HG03064 (cell line): ENCODE measurements at regions not wholly inside any gene's neighbourhood (a gene's known extent, or its start where the extent isn't known, plus 50 kb on each side); places are given as distances from the start of the nearest gene placed in this dataset.
"Not testable (repeated sequence)": the region's sequence is repeated elsewhere in the genome, so short reads cannot be mapped to it uniquely, and the experiment has no call there.

ENCODE experiments used
- ATAC-seq: cut with Tn5 transposase; IDR thresholded peaks from one replicate; pipeline ENCODE4 v1.9.1; 2021; ENCODE audit warnings: low read depth; ENCODE audit not compliant: unreplicated experiment

DNA sequence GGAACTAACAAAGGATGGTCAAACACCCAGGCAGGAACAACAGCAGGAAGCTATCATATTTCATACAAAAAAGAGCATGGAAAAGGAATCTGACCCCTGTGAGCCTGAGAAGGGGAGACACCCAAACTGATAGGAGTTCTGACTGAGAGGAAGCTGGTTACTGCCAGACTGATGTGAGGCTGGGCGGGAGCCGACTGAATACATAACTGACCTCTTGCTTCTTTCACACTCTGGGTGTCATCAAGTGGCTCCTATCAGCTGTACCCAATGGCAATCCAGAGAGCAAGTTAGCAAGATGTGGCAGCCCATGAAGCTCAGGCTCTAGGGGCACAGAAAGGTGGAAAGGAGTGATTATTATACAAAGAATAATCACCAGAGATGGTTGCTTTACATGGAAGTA lies 795.1 kb upstream of the HS3ST5 start:
- no peak for ATAC-seq

DNA sequence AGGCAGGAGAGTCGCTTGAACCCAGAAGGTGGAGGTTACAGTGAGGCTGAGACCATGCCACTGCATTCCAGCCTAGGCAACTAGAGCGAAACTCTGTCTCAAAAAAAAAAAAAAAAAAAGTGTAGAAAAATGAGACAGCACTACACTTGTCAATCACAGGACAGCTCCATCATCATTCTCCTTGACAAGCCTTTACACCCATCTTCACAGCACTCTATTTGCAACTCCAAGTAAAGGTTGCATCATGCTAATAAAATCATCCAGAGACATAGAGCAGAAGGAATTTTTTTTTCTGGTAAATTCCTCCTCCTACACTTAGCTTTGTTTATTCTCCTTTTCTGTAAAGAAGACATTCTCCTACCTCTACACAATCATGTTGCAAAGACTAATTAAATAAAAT lies 791.0 kb upstream of the HS3ST5 start:
- no peak for ATAC-seq

DNA sequence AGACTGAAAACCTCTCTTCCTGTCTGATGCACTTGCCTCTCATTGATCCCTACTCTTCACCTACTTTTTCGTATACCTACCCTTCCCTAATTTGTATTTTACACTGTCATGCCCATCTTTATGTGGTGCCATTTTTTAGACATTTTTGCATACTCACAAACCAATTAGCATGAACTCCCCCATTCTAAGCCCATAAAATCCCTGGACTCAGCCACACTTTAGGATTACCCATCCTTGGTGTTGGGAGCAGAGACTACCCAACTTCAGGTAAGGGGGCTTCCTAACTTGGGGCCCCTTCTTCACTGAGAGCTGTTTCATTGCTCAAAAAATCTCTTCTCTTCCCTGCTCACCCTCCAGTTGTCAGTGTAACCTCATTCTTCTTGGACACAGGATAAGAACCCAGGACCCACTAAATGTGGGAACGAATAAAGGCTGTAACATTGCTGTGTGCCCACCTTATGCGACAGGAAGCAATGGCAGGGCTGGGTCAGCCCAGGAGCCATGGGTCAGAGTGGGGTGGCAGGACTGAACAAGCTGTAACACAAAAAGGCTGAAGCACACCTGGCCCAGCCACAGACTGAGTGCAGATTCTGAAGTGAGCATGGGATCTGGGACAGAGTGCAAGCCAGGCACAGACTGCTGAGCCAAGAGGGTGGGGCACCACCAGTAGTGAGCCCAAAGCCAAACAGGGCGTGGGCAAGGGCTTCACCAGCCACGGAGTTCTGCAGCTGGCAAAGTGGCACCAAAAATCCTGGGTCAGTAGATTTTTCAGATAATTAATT lies 789.1 kb upstream of the HS3ST5 start:
- no peak for ATAC-seq

DNA sequence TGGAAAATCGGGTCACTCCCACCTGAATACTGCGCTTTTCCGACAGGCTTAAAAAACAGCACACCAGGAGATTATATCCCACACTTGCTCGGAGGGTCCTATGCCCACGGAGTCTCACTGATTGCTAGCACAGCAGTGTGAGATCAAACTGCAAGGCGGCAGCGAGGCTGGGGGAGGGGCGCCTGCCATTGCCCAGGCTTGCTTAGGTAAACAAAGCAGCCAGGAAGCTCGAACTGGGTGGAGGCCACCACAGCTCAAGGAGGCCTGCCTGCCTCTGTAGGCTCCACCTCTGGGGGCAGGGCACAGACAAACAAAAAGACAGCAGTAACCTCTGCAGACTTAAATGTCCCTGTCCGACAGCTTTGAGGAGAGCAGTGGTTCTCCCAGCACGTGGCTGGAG lies 778.7 kb upstream of the HS3ST5 start:
- ATAC-seq, result not testable (repeated sequence)

DNA sequence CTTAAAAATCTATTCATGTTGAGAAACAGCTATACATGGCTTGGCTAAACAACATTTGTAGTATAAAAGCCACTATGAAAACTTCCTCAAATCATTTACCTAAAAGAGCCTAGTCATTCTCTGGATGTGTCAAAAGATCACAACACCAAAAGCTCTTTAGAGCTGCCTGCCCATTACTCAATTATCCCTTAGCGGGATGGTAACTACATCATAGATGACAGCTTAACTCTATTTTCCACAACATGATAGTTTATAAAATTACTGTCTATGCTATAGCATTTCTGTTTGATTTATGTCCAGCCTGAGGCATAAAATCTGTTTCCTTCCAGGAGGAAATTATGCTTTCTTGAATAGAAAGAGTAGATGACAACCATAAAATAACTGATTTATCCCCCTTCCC lies 777.6 kb upstream of the HS3ST5 start:
- ATAC-seq, result no peak

DNA sequence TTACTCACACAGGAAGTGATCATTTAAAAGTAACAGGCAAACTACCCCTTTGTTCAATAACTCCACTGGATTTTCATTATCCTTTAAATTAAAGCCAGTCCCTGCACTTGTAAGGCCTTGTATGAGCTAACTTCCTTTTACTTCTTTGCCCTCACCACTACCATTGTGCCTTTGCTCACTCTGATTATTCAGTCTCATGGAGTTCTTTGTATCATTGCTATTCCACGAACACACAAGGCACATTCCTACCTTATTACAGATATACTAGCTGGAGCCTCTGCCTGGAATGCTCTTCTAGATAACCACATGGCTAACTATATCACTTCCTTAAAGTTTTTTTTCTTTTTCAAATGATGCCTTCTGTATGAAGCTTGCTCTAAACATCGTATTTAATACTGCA lies 748.6 kb upstream of the HS3ST5 start:
- ATAC-seq, result no peak

DNA sequence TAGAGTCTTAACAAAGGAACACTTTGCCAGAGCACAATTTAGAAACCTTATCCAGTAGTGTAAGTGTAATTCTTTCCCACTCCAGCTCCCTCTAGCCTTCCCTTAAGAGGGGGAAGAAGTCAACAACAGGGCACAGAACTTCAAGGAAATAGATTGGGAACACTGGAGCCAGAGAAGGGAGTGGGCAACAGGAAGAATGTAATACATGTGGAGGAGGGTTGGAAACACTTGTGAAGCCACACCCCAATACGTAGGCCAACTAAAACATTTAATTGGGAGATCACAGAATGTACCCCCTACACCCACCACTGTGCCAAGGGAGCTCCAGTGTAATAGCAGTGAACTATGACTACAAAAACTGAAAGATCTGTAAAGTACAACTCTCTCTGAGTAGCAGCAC lies 735.7 kb upstream of the HS3ST5 start:
- ATAC-seq, result no peak

DNA sequence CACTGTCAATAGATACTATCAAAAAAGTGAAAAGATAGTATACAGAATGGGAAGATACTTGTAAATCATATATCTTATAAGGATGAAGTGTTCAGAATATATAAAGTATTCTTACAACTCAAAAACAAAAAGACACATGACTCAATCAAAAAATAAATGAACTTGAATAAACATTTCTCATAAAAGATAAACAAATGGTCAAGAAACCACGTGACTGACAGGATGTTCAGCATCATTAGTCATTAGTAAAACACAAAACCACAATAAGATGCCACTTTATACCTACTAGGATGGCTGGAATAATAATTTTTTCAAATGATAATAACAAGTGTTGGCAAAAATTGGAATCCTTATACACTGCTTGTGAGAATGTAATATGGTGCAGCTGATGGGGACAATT lies 729.1 kb upstream of the HS3ST5 start:
- ATAC-seq, result no peak

DNA sequence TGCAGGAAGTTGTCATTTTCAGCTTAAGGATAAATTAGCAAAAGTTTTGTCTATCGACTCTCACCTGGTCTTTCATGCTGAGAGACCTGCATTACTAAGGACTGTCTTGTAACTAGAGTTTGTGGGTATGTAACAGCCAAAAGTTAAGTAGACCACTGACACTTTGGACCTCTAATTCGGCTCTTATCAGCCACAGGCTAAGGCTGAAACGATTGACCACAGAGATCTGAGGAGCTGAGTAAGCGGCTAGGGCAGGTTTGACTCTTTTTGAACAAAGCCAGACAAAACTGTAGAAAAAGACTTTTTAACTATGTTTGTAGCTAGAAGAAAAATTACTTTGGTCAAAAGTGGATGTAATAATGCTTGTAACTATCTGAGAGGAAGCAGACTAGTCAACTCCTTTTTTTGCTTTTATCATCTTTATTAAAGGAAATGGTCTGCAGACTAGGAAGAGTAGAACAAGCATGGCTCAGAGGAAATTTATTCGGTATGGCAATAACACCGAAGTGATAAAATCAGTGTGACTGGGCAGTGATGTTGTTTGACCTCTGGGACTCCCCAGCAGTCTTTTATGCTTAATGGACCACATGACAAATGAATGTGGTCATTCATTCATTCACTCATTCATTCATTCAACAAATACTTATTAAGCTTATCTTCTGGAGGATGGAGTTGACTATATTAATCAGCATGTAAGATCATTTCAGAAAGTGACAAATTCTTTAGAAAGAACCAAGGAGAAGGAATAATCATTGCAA lies 725.0 kb upstream of the HS3ST5 start:
- ATAC-seq, result no peak

DNA sequence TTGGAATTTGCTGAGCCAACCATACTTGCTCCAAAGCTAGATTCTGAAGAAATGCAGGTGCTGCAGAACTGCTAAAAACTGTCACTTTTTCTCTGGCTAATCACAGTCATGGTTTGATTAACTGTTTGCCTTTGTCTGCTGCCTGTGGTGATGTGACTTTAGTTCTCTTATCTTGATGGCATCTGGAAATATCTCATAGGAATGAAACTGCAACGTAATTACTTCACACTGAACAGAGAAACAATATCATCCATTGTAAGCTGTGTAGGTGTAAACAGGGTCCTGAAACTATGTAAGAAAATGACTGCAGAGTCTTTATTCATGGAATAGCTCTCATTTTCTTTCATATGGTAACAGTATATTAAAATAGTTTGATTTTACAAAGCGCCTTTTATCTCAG lies 721.9 kb upstream of the HS3ST5 start:
- no peak for ATAC-seq

DNA sequence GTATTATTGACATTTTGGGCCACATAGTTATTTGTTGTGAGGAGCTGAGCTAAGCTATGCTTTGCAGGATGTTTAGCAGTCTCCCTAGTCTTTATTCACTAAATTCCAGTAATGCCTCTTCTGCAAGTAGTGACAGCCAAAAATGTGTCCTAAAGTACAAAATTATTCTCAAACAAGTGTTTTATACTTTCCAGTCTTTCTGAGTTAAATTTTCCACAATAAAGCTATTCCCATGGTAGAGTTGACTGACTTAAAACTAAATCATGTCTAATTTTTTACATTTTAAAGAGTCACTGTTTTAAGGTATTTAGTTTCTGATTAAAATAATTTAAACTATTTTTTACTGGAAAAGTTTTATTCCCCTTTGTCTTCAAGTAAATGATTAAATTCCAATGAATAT lies 717.8 kb upstream of the HS3ST5 start:
- no peak for ATAC-seq

DNA sequence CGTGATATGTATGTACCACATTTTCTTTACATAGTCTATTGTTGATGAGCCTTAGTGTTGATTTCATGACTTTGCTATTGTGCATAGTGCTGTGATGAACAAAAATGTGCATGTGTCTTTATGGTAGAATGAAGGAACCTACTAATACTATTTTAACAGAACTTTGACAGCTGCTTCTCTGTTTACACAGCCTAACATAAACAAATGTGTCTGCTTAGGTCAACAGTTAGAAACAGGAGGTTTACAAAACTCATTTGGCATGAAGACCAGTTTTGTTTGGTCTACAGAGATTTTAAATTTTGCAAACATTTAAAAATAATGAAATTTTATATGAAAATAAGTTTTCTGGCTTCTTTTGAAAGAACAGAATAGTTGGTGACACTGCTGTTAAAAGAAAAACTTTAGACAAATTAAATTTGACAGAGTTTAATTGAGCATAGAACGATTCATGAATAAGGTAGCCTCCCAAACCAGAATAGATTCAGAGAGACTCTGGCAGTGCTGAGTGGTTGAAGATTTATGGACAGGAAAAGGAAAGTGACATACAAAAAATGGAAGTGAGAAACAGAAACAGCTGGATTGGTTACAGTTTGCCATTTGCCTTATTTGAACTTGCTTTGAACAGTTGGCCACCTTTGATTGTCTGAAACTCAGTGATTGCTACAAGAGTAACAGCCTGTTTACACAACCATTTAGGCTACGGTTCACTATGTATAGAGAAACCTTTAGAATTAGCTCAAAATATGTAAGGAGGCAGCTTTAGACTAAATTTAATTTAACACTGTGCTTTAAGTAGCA lies 715.8 kb upstream of the HS3ST5 start:
- no peak for ATAC-seq

DNA sequence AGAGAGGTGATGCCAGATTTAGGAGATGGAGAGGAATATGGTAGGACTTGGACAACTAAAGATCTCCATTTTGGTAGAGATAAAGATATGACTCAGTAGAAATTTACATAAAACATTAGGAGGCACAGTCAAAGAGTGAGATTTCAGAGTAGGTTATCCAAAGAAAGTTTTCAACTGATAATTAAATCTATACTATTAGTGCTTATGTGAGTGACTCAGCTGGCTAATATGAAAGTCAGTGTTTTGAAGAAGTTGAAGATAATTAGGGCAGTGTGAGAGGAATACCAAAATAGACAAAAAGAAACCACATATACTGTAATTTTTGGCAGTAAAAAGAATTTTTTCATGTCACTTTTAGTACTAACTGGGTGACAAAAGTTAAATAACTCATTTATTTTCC lies 712.8 kb upstream of the HS3ST5 start:
- ATAC-seq, result no peak

DNA sequence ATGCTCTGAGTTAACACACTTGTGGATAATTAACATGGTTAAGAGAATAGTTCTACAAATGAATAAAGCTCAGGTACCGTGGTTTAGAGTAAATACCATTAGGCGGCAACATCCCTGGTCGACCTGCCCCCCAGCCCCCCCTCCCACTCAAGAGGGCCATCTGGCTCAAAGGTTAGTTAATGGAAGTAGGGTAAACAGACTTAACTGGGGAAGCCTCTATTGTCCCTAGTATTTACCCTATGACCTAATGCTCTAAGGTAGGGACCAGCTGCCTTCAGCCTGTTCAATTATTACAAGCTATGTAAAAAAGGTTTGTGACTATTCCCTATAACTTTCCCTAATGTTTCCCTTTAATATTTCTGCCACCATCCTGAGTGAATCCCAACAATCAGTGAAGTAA lies 711.4 kb upstream of the HS3ST5 start:
- not testable (repeated sequence) for ATAC-seq

DNA sequence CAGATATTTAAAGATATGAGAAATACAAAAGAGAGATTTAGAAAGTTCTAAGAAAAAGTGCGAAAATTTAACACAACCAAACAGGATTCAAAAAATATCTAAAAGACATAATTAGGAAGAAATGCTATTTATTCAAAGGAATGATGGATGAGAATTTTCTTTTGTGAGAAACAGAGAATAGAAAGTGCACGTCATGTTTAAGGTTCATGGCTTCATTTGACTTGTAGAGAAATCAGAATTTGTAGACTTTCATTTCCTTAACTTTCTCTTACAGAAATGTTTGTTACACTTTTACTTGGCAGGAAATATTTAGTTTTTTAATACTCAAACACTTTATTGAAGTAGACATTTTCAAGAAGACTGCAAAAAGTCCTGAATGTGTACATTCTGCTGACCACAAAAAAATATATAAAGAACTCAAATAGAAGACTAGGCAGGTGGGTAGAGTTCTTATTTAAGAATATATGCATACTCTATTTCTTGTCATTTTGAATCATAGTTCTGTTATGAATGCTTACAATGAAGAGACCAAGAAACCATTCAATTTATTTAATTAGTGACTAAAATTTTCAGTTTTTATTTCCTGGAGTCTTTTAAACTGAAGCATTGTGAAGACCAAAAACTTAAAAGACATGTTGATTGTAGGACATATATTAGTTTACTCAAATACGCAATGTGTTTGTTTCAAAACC lies 710.5 kb upstream of the HS3ST5 start:
- ATAC-seq, result no peak

DNA sequence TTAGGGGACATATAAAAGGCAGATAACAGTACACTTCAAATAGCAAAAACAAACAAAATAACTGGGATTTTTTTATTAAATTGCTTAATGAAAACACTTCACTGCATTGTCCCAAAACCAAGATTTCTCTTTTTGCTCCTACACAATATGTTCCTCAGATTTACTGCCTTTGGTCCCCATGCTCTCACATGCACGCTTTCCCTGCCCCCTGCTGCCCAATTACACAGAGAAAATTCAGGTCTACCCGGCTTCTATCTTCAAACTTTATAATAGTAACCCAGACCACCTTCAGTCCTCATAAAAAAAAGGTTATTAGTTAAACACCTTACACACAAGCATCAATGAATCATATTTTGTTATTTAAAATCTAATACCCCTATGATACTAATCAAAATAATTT lies 673.8 kb upstream of the HS3ST5 start:
- no peak for ATAC-seq

DNA sequence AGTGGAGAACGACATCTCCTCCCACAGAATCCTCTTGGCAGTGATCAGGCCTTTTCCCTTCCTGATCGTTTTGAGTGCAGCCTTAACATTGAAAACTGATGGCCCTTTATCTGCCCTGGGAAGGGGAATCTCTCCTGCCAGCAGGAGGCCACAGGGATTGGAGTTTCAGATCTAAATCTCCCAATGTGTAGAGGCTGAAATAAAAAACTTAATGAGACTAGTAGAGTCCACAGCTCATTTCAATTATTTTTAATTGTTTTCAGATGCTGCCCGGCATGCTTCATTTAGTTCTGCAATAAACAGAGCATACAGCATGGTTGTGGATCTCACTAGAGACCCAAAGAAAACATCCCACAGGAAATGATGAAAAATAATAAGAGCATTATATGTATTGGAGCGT lies 662.2 kb upstream of the HS3ST5 start:
- ATAC-seq, result no peak

DNA sequence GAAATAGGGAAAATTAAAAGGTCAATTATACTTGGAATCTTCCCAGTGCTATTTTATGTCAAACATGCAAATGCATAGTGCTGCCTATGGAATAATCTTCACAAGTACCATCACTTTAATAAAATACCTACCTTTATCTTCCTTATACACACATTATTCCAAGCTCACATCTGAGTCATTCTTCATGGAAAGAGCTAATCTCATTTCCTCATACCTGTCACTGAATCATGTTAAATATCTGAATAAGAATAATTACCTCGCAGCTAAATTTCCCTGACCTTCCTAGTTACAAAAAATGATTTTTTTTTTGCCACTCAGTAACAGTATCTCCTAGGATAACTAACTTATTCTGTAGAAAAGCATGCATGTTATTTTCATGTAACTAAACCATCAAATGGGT lies 661.4 kb upstream of the HS3ST5 start:
- no peak for ATAC-seq

DNA sequence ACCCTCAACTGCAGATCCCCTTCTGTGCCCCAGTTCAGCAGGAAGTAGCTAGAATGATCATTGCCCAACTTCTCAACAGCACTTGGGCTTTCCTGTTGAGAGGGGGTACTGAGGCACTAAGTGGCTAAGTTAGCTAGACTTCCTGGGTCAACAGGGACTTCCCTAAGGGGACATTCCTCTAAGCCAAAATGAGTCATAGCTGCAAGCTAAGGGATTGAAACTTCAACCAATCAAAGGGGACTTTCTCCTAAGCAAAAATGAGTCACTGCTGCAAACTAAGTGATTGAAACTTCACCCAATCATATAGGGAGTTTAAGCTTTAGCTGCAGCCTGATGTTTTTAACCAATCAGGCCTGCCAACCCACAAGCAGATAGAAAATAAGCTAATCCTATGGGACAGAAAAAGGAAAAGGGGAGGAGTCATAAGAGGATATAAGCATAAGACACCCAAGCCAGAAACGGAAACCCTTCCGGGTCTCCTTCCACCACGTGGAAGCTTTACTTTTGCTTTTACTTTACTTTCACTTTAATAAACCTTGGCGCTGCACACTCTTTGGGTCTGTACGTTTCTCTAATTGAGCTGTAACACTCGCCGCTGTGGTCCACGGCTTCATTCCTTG lies 659.0 kb upstream of the HS3ST5 start:
- no peak for ATAC-seq

DNA sequence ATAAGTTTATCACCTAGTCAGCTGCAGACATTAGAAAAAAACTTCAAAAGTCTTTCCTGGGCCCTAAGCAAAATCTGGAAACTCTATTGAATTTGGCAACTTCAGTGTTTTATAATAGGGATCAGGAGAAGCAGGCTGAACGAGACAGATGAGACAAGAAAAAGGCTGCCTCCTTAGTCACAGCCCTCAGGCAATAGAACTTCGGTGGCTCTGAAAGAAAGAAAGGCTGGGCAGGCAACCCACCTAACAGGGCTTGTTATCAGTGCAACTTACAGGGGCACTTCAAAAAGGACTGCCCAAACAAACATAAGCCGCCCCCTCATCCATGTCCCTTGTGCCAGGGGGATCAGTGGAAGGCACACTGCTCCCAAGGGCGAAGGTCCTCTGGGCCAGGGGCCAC lies 657.9 kb upstream of the HS3ST5 start:
- no peak for ATAC-seq
